Adrenal gland (tissue), 9 donors: ENCODE measurements at regions not wholly inside any gene's neighbourhood (a gene's known extent, or its start where the extent isn't known, plus 50 kb on each side); places are given as distances from the start of the nearest gene placed in this dataset.

Experiments used
- DNase-seq, 7 donors: peaks; one replicate each; pipeline ENCODE4 v3.0.0-alpha.2; 2019 to 2020
- H3K27ac ChIP-seq, 5 donors: fragments of 200-600 bp; sonication (generic) in 4 of 5; 1 replicate in 3 of 5; 2 replicates in 2 of 5; pipeline versions ENCODE4 v1.5.1 to v1.8.0; 2016 to 2020; ENCODE audit warnings: mild to moderate bottlenecking in 1 of 5
- H3K27me3 ChIP-seq: fragments of 200-600 bp; 2 replicates; pipeline ENCODE4 v1.8.0; 2021
- H3K36me3 ChIP-seq, 2 donors: fragments of 200-600 bp; replicated peaks in 1 of 2; 1 replicate in 1 of 2; 2 replicates in 1 of 2; pipeline versions ENCODE4 v1.5.1 to v1.8.0; 2018 to 2022
- H3K4me1 ChIP-seq, 2 donors: fragments of 200-600 bp; replicated peaks in 1 of 2; 1 replicate in 1 of 2; 2 replicates in 1 of 2; pipeline versions ENCODE4 v1.5.1 to v1.8.0; 2018 to 2021
- H3K4me3 ChIP-seq, 4 donors: fragments of 200-600 bp; sonication (generic) in 3 of 4; one replicate each; pipeline ENCODE4 v1.5.1; 2016 to 2018
- H3K9me3 ChIP-seq, 3 donors: fragments of 200-600 bp; sonication (generic) in 1 of 3; replicated peaks in 1 of 3; 1 replicate in 2 of 3; 2 replicates in 1 of 3; pipeline versions ENCODE4 v1.5.1 to v1.8.0; 2016 to 2021
- POLR2A ChIP-seq, 2 donors: fragments of 450-650 bp; IDR thresholded peaks; one replicate each; pipeline ENCODE4 v1.6.1; 2017; ENCODE audit warnings: antibody characterized with exemption in 2 of 2, mild to moderate bottlenecking in 2 of 2, moderate library complexity in 1 of 2
- WGBS, 4 donors: extraction: QIAGEN DNeasy Blood & Tissue Kit in 2 of 4; methylation state at CpG; one replicate each; pipeline versions ENCODE4 v1.1.5 to v1.1.7; 2013 to 2017; 5-methylcytosine and 5-hydroxymethylcytosine counted together
- intact Hi-C, 2 donors: fragments of 100-400 bp; cut with DNase I; formaldehyde crosslinking; loops; one replicate each; pipeline versions ENCODE4 v1.14.1 to v1.15.0; 2022 to 2023
- TF ChIP-seq, protein P1 (sequence below), 6 experiments: fragments of 450-650 bp in 4 of 6; fragments of 200-600 bp in 2 of 6; sonication (generic) in 1 of 6; IDR thresholded peaks; 1 replicate in 5 of 6; 2 replicates in 1 of 6; pipeline versions ENCODE4 v1.5.1 to v1.8.0; 2016 to 2021; ENCODE audit warnings: antibody characterized with exemption in 6 of 6, mild to moderate bottlenecking in 2 of 6, moderate library complexity in 1 of 6
- donor health status: healthy with polysubstance abuse.
- donor health status: Bipolar disorder and iron deficiency.
- donor health status: DM: yes; HTN: yes; CAD: no.
- donor health status: DM: no; HTN: no; CAD: no.
- donor health status: DM: no; HTN: no; CAD: no.

DNA sequence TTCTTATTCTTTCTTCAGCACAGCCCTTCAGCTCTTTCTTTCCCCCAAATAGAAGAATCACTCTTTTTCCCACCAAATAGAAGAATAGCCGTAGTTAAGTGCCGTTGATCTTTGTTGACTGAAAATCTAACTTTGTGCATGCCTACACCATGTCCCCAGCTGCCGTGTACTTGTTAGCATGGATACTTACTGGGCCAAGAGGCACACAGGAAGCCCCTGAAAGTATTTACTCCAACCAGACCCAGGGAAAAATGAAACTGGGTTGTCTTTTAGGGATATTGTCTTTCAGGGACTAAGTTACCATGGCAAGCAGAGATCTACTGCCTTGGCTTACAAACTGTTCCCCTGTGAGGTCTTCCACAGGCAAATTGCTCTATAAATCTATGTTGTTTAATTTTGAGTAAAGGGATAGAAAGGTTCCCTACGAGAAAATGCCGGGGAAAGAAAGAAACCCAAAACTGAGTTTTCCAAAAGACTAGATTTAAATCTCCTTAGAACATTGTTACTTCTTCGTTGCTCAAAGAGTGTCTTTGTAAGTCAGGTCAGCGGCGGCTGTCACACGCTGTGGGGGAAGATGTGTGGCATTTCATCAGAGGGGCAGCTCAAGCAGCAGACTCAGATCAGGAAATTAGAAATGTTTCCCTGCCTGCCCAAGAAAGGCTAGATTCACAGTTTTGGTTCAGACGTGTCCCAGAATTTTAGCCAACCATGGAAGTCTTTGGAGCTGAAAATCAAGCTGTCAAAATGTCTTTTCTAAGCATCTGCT, 152.7 kb upstream of the PRNP start:
- Histone ChIP-seq H3K9me3 (peaks cover 0 to 5% (median 0%) of the 10 kb centered on the region in 3 donors), H3K4me3 (no peak overlapping the region), H3K4me1 (no peaks in the 10 kb centered on the region), H3K27ac (no peak overlapping the region), H3K27me3 (peaks cover 4% of the 10 kb centered on the region), H3K36me3 (no peaks in the 10 kb centered on the region)
- no peak for DNase-seq
- WGBS, 4 donors: 65 to 72% (median 66%) methylated on average over 10 of the region's 10 CpGs
- TF ChIP-seq, protein P1, sequence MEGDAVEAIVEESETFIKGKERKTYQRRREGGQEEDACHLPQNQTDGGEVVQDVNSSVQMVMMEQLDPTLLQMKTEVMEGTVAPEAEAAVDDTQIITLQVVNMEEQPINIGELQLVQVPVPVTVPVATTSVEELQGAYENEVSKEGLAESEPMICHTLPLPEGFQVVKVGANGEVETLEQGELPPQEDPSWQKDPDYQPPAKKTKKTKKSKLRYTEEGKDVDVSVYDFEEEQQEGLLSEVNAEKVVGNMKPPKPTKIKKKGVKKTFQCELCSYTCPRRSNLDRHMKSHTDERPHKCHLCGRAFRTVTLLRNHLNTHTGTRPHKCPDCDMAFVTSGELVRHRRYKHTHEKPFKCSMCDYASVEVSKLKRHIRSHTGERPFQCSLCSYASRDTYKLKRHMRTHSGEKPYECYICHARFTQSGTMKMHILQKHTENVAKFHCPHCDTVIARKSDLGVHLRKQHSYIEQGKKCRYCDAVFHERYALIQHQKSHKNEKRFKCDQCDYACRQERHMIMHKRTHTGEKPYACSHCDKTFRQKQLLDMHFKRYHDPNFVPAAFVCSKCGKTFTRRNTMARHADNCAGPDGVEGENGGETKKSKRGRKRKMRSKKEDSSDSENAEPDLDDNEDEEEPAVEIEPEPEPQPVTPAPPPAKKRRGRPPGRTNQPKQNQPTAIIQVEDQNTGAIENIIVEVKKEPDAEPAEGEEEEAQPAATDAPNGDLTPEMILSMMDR (IDR thresholded peaks at IDR 0.05): no peak
- intact Hi-C loops: no loop called here

DNA sequence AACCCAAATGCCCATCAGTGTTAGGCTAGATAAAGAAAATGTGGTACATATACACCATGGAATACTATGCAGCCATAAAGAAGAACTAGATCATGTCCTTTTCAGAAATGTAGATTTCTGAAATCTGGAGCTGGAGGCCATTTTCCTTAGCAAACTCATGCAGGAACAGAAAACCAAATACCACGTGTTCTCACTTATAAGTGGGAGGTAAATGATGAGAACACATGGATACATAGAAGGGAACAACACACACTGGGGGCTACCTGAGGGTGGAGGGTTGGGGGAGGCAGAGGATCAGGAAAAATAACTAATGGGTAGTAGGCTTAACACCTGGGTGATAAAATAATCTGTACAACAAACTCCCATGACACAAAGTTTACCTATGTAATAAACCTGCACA, 153.5 kb upstream of the PRNP start:
- Histone ChIP-seq H3K27ac (no peak overlapping the region), H3K9me3 (peaks cover 0 to 8% (median 0%) of the 10 kb centered on the region in 3 donors), H3K4me1 (no peaks in the 10 kb centered on the region), H3K27me3 (peaks cover 4% of the 10 kb centered on the region), H3K4me3 (no peak overlapping the region), H3K36me3 (no peaks in the 10 kb centered on the region)
- DNase-seq: no peak
- TF ChIP-seq, protein P1 (IDR thresholded peaks at IDR 0.05): no peak
- TF ChIP-seq POLR2A (IDR thresholded peaks at IDR 0.05): no peak
- intact Hi-C loops: no loop called here
- 60 to 84% (median 74%) methylated on average over 1 of the region's 1 CpG for WGBS, 4 donors

DNA sequence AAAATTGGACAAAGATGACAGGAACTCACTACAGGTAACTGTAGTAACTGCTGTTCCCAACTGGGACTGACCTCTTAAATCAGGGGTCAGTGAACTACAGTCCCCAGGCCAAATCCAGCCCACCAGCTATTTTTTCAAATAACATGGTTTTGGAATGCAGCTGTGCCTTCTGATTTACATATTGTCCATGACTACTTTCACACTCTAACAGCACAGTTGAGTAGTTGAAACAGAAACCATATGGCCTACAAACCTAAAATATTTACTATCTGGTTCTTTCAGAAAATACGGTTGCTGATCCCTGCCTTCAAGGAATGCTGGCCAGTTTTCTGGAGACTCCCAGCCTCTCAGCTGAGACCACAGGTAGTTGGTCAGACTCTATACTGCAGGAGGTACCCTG, 161.5 kb upstream of the PRNP start:
- 67 to 92% (median 79%) methylated on average over 1 of the region's 1 CpG for WGBS, 4 donors
- H3K4me3 ChIP-seq: no peak overlapping the region
- no peak for DNase-seq
- no peaks in the 10 kb centered on the region for H3K4me1 ChIP-seq
- H3K9me3 ChIP-seq: peaks cover 0 to 8% (median 0%) of the 10 kb centered on the region in 3 donors
- no peak overlapping the region for H3K27ac ChIP-seq
- H3K36me3 ChIP-seq: no peaks in the 10 kb centered on the region
- intact Hi-C loops: no loop called here
- TF ChIP-seq POLR2A (IDR thresholded peaks at IDR 0.05): no peak
- TF ChIP-seq, protein P1 (IDR thresholded peaks at IDR 0.05): no peak
- H3K27me3 ChIP-seq: peaks cover 4% of the 10 kb centered on the region

- Histone ChIP-seq H3K27me3 (peaks cover 4% of the 10 kb centered on the region), H3K9me3 (peaks cover 0 to 8% (median 0%) of the 10 kb centered on the region in 3 donors), H3K4me3 (no peak overlapping the region), H3K27ac (no peak overlapping the region), H3K4me1 (no peaks in the 10 kb centered on the region), H3K36me3 (no peaks in the 10 kb centered on the region)
- WGBS, 4 donors: 87 to 94% (median 94%) methylated on average over 3 of the region's 3 CpGs
- TF ChIP-seq POLR2A (IDR thresholded peaks at IDR 0.05): no peak
- TF ChIP-seq, protein P1 (IDR thresholded peaks at IDR 0.05): no peak
- no peak for DNase-seq
- intact Hi-C loops: no loop called here
These were observed 161.9 kb upstream of the PRNP start for GRCh38 chr20:4524307-4524706.
